NT2/D1 (cell line): ENCODE measurements at regions not wholly inside any gene's neighbourhood (a gene's known extent, or its start where the extent isn't known, plus 50 kb on each side); places are given as distances from the start of the nearest gene placed in this dataset.

Source experiments
- SUZ12 ChIP-seq: IDR thresholded peaks from 2 replicates; pipeline ENCODE4 v1.6.1; 2011; ENCODE audit not compliant: insufficient read length, insufficient read depth; ENCODE audit errors: extremely low read depth
- YY1 ChIP-seq: IDR thresholded peaks from 2 replicates; pipeline ENCODE4 v1.6.1; 2011; ENCODE audit not compliant: insufficient read length, insufficient read depth
- ZNF274 ChIP-seq: IDR thresholded peaks from 2 replicates; pipeline ENCODE4 v1.6.1; 2011; ENCODE audit warnings: mild to moderate bottlenecking, low read depth, low read length

- TF ChIP-seq YY1 = no peak
- TF ChIP-seq ZNF274 = no peak
- no peak for TF ChIP-seq SUZ12
These were observed 138.1 kb downstream of the LRRC30 start for GRCh38 chr18:7369006-7369405.
